Sigmoid colon (tissue), 4 donors: ENCODE measurements at regions not wholly inside any gene's neighbourhood (a gene's known extent, or its start where the extent isn't known, plus 50 kb on each side); places are given as distances from the start of the nearest gene placed in this dataset.

Experiments used
- EP300 ChIP-seq, 4 donors: sonication (generic); formaldehyde crosslinking; IDR thresholded peaks; one replicate each; pipeline ENCODE4 v1.6.1; 2017; ENCODE audit warnings: antibody characterized with exemption in 4 of 4
- POLR2A ChIP-seq, 2 donors: fragments of 450-650 bp; IDR thresholded peaks; one replicate each; pipeline ENCODE4 v1.6.1; 2016; ENCODE audit warnings: antibody characterized with exemption in 2 of 2, mild to moderate bottlenecking in 2 of 2, moderate library complexity in 2 of 2
- POLR2AphosphoS5 ChIP-seq, 4 donors: sonication (generic); formaldehyde crosslinking; IDR thresholded peaks; one replicate each; pipeline ENCODE4 v1.6.1; 2017; ENCODE audit warnings: antibody characterized with exemption in 4 of 4
- TF ChIP-seq, protein P1 (sequence below), 4 experiments: fragments of 450-650 bp in 3 of 4; fragments of 200-600 bp in 1 of 4; IDR thresholded peaks; one replicate each; pipeline ENCODE4 v1.5.1; 2016 to 2019; ENCODE audit warnings: antibody characterized with exemption in 4 of 4, mild to moderate bottlenecking in 3 of 4, moderate library complexity in 2 of 4

DNA sequence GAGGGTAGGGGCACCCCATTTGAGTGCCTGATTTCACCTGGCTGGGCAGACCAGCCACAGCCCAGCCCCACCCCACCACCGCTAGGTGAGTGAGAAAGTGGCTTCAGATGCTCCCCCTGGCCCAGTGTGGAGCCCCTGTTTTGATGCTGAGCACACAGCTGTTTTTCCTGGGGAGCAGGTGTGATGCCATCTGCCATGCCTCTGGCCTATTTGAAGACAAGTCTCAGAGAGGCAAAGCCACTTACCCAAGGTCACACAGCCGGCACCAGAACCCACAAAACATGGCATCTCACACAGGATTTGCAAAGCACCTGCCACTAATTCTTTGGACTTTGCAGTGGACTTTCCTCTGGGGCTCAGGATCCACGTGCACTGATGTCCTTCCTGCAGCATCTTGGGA, 131.3 kb downstream of the INHBB start:
- TF ChIP-seq POLR2AphosphoS5 (IDR thresholded peaks at IDR 0.05) (no peak), POLR2A (IDR thresholded peaks at IDR 0.05) (no peak), EP300 (IDR thresholded peaks at IDR 0.05) (no peak)
- TF ChIP-seq, protein P1, sequence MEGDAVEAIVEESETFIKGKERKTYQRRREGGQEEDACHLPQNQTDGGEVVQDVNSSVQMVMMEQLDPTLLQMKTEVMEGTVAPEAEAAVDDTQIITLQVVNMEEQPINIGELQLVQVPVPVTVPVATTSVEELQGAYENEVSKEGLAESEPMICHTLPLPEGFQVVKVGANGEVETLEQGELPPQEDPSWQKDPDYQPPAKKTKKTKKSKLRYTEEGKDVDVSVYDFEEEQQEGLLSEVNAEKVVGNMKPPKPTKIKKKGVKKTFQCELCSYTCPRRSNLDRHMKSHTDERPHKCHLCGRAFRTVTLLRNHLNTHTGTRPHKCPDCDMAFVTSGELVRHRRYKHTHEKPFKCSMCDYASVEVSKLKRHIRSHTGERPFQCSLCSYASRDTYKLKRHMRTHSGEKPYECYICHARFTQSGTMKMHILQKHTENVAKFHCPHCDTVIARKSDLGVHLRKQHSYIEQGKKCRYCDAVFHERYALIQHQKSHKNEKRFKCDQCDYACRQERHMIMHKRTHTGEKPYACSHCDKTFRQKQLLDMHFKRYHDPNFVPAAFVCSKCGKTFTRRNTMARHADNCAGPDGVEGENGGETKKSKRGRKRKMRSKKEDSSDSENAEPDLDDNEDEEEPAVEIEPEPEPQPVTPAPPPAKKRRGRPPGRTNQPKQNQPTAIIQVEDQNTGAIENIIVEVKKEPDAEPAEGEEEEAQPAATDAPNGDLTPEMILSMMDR (IDR thresholded peaks at IDR 0.05), result no peak
